GM12878 (cell line): ENCODE measurements at regions not wholly inside any gene's neighbourhood (a gene's known extent, or its start where the extent isn't known, plus 50 kb on each side); places are given as distances from the start of the nearest gene placed in this dataset.

Experiments used
- ATAC-seq: fragments of 200-7000 bp; cut with Tn5 transposase; 3 replicates; pipeline ENCODE4 v1.9.1; 2020; ENCODE audit warnings: mild to moderate bottlenecking, moderate library complexity
- BruUV-seq: library from RNA; stranded (reverse); fragments of 400-500 nt; replicated peaks from 2 replicates; lab custom pipeline; 2021; lab: Mats Ljungman, UMichigan
- CTCF ChIA-PET: fragments of 300-600 bp; sonication (Branson Sonifier 250); formaldehyde crosslinking; extraction: SDS; loops from one replicate; lab custom pipeline; 2021; ENCODE audit warnings: inconsistent platforms; lab: Yijun Ruan, JAX
- POLR2A ChIA-PET: fragments of 350-600 bp; formaldehyde crosslinking; extraction: SDS; loops from one replicate; lab custom pipeline; 2021; ENCODE audit warnings: inconsistent platforms; lab: Charles Lee
- RAD21 ChIA-PET: fragments of 300-600 bp; sonication (Branson Sonifier 250); formaldehyde crosslinking; loops from one replicate; lab custom pipeline; 2023; ENCODE audit warnings: antibody characterized with exemption; ENCODE audit not compliant: unreplicated experiment; lab: Charles Lee
- SMC1A ChIA-PET: fragments of 300-600 bp; sonication (Branson Sonifier 250); formaldehyde crosslinking; loops from one replicate; lab custom pipeline; 2023; ENCODE audit not compliant: unreplicated experiment, uncharacterized antibody; lab: Charles Lee
- DNase-seq: peaks from one replicate; pipeline ENCODE4 v3.0.0-alpha.2; 2011; ENCODE audit warnings: low read depth, low spot score
- FAIRE-seq: peaks from 3 replicates; lab custom pipeline; 2011; peaks lifted over from hg19 to GRCh38; lab: Jason Lieb, UNC
- H2AFZ ChIP-seq: 2 replicates; pipeline ENCODE4 v1.6.0; 2011; ENCODE audit warnings: low read depth, low read length, control low read depth; ENCODE audit not compliant: control insufficient read depth
- H3K27ac ChIP-seq: 2 replicates; pipeline ENCODE4 v1.5.1; 2011; ENCODE audit warnings: control low read depth; ENCODE audit not compliant: control insufficient read depth, insufficient read depth
- H3K27me3 ChIP-seq, 2 experiments: replicated peaks in 1 of 2; 2 replicates each; pipeline versions ENCODE4 v1.6.0 to v1.6.1; 2011; ENCODE audit warnings: low read length in 1 of 2; ENCODE audit not compliant: control insufficient read depth in 2 of 2, insufficient read depth in 2 of 2
- H3K36me3 ChIP-seq, 2 experiments: 2 replicates each; pipeline ENCODE4 v1.5.1; 2011; ENCODE audit warnings: low read length in 1 of 2; ENCODE audit not compliant: control insufficient read depth in 2 of 2, insufficient read depth in 2 of 2
- H3K4me1 ChIP-seq: 2 replicates; pipeline ENCODE4 v1.6.1; 2011; ENCODE audit warnings: mild to moderate bottlenecking, low read length, moderate library complexity, mixed read lengths; ENCODE audit not compliant: control insufficient read depth, insufficient read depth
- H3K4me2 ChIP-seq: 2 replicates; pipeline ENCODE4 v1.6.0; 2011; ENCODE audit warnings: control low read depth; ENCODE audit not compliant: control insufficient read depth, insufficient read depth
- H3K4me3 ChIP-seq: fragments of 200-600 bp; sonication (generic); 2 replicates; pipeline ENCODE4 v1.5.1; 2016
- H3K79me2 ChIP-seq: 2 replicates; pipeline ENCODE4 v1.6.0; 2011; ENCODE audit warnings: low read length; ENCODE audit not compliant: control insufficient read depth, insufficient read depth
- H3K9ac ChIP-seq: 2 replicates; pipeline ENCODE4 v1.8.0; 2011; ENCODE audit warnings: low read length, control low read depth, mixed read lengths; ENCODE audit not compliant: control insufficient read depth, insufficient read depth
- H3K9me3 ChIP-seq: replicated peaks from 3 replicates; pipeline ENCODE4 v1.5.1; 2011; ENCODE audit warnings: mild to moderate bottlenecking, low read length; ENCODE audit not compliant: control insufficient read depth, insufficient read depth
- H4K20me1 ChIP-seq: 2 replicates; pipeline ENCODE4 v1.6.0; 2011; ENCODE audit not compliant: control insufficient read depth, insufficient read depth
- BCL3 ChIP-seq: IDR thresholded peaks from 2 replicates; pipeline ENCODE4 v1.6.1; 2011; ENCODE audit warnings: borderline replicate concordance, low read depth, mild to moderate bottlenecking, moderate library complexity, low read length; ENCODE audit not compliant: insufficient read depth, poor library complexity, severe bottlenecking
- CREB1 ChIP-seq: IDR thresholded peaks from 2 replicates; pipeline ENCODE4 v1.6.1; 2012; ENCODE audit warnings: low read depth, mild to moderate bottlenecking, inconsistent platforms
- CTCF ChIP-seq, 3 experiments: IDR thresholded peaks in 2 of 3; conservative IDR thresholded peaks in 1 of 3; 2 replicates each; pipeline ENCODE4 v1.5.1; 2011; ENCODE audit warnings: low read depth in 3 of 3, low read length in 3 of 3, mild to moderate bottlenecking in 3 of 3, control low read depth in 2 of 3, moderate library complexity in 2 of 3, inconsistent platforms in 1 of 3, mixed read lengths in 1 of 3; ENCODE audit not compliant: control insufficient read depth in 2 of 3, insufficient read depth in 1 of 3; ENCODE audit errors: extremely low read depth in 1 of 3
- EP300 ChIP-seq, 2 experiments: fragments of 150-350 bp in 1 of 2; IDR thresholded peaks; 2 replicates each; pipeline ENCODE4 v1.6.1; 2011 to 2012; ENCODE audit warnings: low read depth in 2 of 2, low read length in 2 of 2, borderline replicate concordance in 1 of 2, improper control_type of control experiment in 1 of 2, inconsistent platforms in 1 of 2; ENCODE audit not compliant: control insufficient read depth in 1 of 2
- KAT2A ChIP-seq: conservative IDR thresholded peaks from 2 replicates; pipeline ENCODE4 v1.6.1; 2011; ENCODE audit warnings: low read depth, low read length; ENCODE audit not compliant: control insufficient read depth
- LARP7 ChIP-seq: fragments of 450-650 bp; IDR thresholded peaks from 2 replicates; pipeline ENCODE4 v1.6.1; 2017; ENCODE audit warnings: mild to moderate bottlenecking
- SREBF1 ChIP-seq: IDR thresholded peaks from 2 replicates; pipeline ENCODE4 v1.6.1; 2012; ENCODE audit warnings: mild to moderate bottlenecking, low read length
- STAT1 ChIP-seq: fragments of 450-650 bp; conservative IDR thresholded peaks from 2 replicates; pipeline ENCODE4 v1.6.1; 2014; ENCODE audit warnings: antibody characterized with exemption, mild to moderate bottlenecking
- YY1 ChIP-seq: IDR thresholded peaks from 2 replicates; pipeline ENCODE4 v1.6.1; 2011; ENCODE audit warnings: low read depth, mild to moderate bottlenecking, low read length
- WGBS: methylation state at CpG from one replicate; pipeline ENCODE4 v1.1.6; 2016; ENCODE audit warnings: low lambda C conversion rate; ENCODE audit not compliant: insufficient replicate concordance, insufficient coverage; ENCODE audit errors: missing lambda C conversion rate; 5-methylcytosine and 5-hydroxymethylcytosine counted together
- in situ Hi-C: fragments of 300-500 bp; cut with MboI; formaldehyde crosslinking; loops from 9 replicates; pipeline ENCODE4 v1.14.3; 2018; ENCODE audit warnings: mixed read lengths
- intact Hi-C: fragments of 100-400 bp; cut with micrococcal nuclease; formaldehyde crosslinking; loops from one replicate; pipeline ENCODE4 v1.14.2; 2022; ENCODE audit not compliant: unreplicated experiment
- TF ChIP-seq, protein P1 (sequence below): fragments of 450-650 bp; IDR thresholded peaks from 2 replicates; pipeline ENCODE4 v1.6.1; 2016; ENCODE audit warnings: mild to moderate bottlenecking, moderate library complexity, borderline replicate concordance
- TF ChIP-seq, protein P2 (sequence below): fragments of 450-650 bp; IDR thresholded peaks from 2 replicates; pipeline ENCODE4 v1.6.1; 2018; ENCODE audit warnings: borderline replicate concordance, mild to moderate bottlenecking; ENCODE audit not compliant: partially characterized antibody
- TF ChIP-seq, protein P3 (sequence below): IDR thresholded peaks from 2 replicates; pipeline ENCODE4 v1.6.1; 2012; ENCODE audit warnings: low read length, inconsistent platforms

GRCh38 chr12:94771199-94771598 is 120.8 kb upstream of the TMCC3 start:
- ChIA-PET POLR2A (no interaction called here), CTCF (interaction anchor here (0.5 to 2.9 kb wide), 2 partner anchors 9 to 60 kb away, joined by 3 to 9 read pairs; no protein-coding TSS in a partner anchor), RAD21 (interaction anchor here (4.1 kb wide), 1 partner anchor 103 kb away, joined by 60 read pairs; no protein-coding TSS in a partner anchor), SMC1A (interaction anchor here (0.9 to 4.1 kb wide), 7 partner anchors 14 to 104 kb away, joined by 3 to 65 read pairs (median 5); no protein-coding TSS in a partner anchor)
- no peak overlapping the region for H3K9ac ChIP-seq
- no peak overlapping the region for H3K4me3 ChIP-seq
- H3K36me3 ChIP-seq, result peaks cover 3 to 6% of the 10 kb centered on the region in 2 experiments
- 100% methylated on average over 4 of the region's 4 CpGs for WGBS
- H4K20me1 ChIP-seq, result no peaks in the 10 kb centered on the region
- intact Hi-C loops (no loop called here), in situ Hi-C loops (no loop called here)
- H3K79me2 ChIP-seq, result peaks cover 60% of the 10 kb centered on the region
- BruUV-seq, result no TSS peak
- no peak for ATAC-seq
- DNase-seq, result no peak
- no peak overlapping the region for H3K4me2 ChIP-seq
- H3K9me3 ChIP-seq, result peaks cover 13% of the 10 kb centered on the region; the same call in 2 of the 3 replicates
- FAIRE-seq, result no peak
- H3K27ac ChIP-seq, result no peak overlapping the region
- H3K27me3 ChIP-seq, result no peaks in the 10 kb centered on the region
- H2AFZ ChIP-seq, result no peak overlapping the region
- H3K4me1 ChIP-seq, result peaks cover 30% of the 10 kb centered on the region
- TF ChIP-seq CTCF (IDR thresholded peaks at IDR 0.05 in 2 of 3, conservative IDR thresholded peaks at IDR 0.05 in 1 of 3; ENCODE audit: control insufficient read depth in 2 of 3, extremely low read depth in 1 of 3, insufficient read depth in 1 of 3, low read depth in 3 of 3, low read length in 3 of 3) (no peak), STAT1 (no peak), LARP7 (no peak), KAT2A (no peak), BCL3 (no peak), YY1 (no peak), SREBF1 (no peak), EP300 (IDR thresholded peaks at IDR 0.05; ENCODE audit: borderline replicate concordance in 1 of 2, control insufficient read depth in 1 of 2, low read depth in 2 of 2, low read length in 2 of 2) (no peak), CREB1 (no peak)
- TF ChIP-seq, protein P1, sequence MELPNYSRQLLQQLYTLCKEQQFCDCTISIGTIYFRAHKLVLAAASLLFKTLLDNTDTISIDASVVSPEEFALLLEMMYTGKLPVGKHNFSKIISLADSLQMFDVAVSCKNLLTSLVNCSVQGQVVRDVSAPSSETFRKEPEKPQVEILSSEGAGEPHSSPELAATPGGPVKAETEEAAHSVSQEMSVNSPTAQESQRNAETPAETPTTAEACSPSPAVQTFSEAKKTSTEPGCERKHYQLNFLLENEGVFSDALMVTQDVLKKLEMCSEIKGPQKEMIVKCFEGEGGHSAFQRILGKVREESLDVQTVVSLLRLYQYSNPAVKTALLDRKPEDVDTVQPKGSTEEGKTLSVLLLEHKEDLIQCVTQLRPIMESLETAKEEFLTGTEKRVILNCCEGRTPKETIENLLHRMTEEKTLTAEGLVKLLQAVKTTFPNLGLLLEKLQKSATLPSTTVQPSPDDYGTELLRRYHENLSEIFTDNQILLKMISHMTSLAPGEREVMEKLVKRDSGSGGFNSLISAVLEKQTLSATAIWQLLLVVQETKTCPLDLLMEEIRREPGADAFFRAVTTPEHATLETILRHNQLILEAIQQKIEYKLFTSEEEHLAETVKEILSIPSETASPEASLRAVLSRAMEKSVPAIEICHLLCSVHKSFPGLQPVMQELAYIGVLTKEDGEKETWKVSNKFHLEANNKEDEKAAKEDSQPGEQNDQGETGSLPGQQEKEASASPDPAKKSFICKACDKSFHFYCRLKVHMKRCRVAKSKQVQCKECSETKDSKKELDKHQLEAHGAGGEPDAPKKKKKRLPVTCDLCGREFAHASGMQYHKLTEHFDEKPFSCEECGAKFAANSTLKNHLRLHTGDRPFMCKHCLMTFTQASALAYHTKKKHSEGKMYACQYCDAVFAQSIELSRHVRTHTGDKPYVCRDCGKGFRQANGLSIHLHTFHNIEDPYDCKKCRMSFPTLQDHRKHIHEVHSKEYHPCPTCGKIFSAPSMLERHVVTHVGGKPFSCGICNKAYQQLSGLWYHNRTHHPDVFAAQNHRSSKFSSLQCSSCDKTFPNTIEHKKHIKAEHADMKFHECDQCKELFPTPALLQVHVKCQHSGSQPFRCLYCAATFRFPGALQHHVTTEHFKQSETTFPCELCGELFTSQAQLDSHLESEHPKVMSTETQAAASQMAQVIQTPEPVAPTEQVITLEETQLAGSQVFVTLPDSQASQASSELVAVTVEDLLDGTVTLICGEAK, result no peak
- TF ChIP-seq, protein P2, sequence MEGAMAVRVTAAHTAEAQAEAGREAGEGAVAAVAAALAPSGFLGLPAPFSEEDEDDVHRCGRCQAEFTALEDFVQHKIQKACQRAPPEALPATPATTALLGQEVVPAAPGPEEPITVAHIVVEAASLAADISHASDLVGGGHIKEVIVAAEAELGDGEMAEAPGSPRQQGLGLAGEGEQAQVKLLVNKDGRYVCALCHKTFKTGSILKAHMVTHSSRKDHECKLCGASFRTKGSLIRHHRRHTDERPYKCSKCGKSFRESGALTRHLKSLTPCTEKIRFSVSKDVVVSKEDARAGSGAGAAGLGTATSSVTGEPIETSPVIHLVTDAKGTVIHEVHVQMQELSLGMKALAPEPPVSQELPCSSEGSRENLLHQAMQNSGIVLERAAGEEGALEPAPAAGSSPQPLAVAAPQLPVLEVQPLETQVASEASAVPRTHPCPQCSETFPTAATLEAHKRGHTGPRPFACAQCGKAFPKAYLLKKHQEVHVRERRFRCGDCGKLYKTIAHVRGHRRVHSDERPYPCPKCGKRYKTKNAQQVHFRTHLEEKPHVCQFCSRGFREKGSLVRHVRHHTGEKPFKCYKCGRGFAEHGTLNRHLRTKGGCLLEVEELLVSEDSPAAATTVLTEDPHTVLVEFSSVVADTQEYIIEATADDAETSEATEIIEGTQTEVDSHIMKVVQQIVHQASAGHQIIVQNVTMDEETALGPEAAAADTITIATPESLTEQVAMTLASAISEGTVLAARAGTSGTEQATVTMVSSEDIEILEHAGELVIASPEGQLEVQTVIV, result no peak
- TF ChIP-seq, protein P3, sequence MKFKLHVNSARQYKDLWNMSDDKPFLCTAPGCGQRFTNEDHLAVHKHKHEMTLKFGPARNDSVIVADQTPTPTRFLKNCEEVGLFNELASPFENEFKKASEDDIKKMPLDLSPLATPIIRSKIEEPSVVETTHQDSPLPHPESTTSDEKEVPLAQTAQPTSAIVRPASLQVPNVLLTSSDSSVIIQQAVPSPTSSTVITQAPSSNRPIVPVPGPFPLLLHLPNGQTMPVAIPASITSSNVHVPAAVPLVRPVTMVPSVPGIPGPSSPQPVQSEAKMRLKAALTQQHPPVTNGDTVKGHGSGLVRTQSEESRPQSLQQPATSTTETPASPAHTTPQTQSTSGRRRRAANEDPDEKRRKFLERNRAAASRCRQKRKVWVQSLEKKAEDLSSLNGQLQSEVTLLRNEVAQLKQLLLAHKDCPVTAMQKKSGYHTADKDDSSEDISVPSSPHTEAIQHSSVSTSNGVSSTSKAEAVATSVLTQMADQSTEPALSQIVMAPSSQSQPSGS, result no peak
